RPMI7951 (cell line): ENCODE measurements at regions not wholly inside any gene's neighbourhood (a gene's known extent, or its start where the extent isn't known, plus 50 kb on each side); places are given as distances from the start of the nearest gene placed in this dataset.

Experiments
- DNase-seq: peaks from one replicate; pipeline ENCODE4 v3.0.0-alpha.2; 2012; ENCODE audit warnings: low read depth

DNA sequence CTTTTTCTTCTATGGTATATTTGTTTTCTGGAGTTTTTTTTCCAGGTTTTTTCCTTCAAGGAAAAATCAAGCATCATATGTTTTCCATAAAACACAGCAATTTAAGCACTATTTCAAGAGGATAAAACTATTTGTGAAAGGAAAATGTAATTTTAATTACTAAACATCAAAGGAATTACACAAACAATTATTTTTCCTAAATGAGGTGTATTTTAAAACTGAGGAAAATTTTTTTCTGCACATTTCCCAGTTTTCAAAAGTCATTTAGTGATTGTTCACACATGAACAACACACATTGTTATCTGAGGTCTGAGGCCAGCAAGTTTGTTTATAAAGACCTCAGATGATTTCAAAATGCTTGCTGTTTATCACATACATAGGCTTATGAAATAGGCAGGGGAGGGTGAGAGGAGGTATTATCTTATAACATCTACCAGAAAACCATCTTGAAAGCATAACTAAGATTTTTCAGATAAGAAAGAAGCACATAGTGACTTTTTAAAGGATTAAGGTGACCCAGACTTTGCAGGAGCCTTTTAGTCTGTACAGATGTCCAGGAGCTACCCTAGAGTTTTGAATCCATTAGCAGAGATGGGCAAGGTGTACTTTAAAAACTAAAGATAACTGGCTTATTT, 381.6 kb downstream of the GJA1 start:
- peak; percentile 41 for DNase-seq

DNA sequence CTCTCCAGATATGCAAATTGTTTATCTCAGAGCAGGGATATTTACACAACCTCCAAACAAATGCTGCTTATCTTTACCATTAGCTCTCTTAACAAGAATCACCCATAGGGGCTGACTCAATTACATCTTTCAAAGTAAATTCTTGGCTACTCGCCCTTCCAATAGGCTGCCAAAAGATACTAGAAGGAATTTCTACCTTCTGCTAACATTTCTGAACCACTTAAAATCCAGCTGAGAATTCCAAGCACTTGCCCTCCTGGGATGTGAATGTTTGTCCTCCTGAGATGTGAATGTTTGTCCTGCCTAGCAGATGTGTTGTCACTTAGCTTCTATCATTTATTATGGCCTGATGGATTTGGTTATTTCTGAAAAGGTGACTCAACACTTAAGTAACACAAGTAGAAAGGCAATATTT, 388.0 kb downstream of the GJA1 start:
- DNase-seq = peak; percentile 51

- DNase-seq = peak; percentile 89
These were observed 390.8 kb downstream of the GJA1 start for GRCh38 chr6:121826156-121826810.

DNA sequence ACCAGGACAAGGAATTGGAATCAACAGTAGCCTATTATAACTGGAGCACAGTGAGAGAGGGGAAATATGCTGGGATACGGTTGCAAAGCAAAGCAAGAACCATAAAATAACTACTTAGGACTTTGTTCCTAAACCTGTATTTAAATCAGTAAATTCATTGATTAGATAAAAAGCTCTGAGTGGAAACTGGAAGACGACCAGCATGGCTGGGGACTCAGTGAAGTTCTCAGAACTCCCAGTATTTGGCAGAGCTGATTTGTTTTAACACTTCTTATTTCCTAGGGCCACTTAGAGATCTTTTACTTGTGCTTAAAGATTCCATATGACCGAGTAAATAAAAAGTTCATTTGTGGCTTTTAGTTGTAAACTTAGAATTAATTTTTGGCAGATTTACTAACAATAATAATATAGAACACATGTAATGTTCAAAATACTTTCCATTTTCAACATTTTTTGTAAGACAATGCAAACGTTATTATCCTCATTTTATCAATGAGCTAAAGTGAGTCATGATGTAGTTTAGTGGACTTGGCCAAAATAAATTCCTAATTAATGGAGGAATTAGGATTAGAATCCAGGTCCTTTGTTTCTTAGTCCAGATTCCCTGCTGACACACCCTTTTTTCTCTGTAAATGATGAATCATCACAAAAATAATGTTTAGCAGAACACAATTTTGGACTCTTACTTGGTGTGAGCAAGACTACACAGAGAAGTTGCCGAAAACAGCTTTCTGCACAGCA, 392.9 kb downstream of the GJA1 start:
- DNase-seq = no peak

DNA sequence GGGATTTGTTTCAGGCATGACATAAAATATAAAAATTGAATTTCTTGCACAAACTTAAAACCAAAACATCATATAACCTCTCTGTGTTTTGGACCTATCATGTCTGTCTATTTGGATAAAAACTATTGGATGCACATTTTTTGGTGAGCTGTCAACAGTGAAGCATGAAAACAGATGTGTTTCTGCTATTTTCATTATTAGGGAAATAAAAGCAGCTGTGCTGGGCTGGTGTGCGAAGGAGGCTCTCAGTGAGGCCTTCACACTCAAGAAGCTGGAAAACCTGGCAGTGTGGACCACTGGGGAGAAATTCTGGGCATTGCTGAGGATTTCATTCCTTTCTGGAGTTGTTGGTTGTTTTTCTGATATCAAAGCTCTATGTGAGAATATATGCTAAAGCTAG, 395.3 kb downstream of the GJA1 start:
- no peak for DNase-seq

DNA sequence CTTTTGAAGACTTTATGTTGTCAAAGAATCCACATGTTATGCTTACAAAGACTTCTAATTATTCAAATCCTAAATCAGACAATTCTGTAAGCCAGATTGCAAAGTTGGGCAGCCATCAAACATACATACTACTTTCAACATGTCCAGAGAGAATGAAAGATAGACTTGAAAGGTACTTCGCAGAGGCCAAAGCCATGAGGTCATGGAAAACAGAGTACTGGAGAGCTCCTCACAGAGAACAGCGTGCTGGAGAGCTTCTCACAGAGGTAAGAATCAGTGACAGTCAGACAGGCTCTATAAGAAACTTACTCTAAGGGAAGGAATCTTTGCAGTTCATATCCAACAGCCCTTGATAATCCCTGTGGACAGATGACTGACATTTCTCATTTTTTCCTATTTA, 400.2 kb downstream of the GJA1 start:
- no peak for DNase-seq

DNA sequence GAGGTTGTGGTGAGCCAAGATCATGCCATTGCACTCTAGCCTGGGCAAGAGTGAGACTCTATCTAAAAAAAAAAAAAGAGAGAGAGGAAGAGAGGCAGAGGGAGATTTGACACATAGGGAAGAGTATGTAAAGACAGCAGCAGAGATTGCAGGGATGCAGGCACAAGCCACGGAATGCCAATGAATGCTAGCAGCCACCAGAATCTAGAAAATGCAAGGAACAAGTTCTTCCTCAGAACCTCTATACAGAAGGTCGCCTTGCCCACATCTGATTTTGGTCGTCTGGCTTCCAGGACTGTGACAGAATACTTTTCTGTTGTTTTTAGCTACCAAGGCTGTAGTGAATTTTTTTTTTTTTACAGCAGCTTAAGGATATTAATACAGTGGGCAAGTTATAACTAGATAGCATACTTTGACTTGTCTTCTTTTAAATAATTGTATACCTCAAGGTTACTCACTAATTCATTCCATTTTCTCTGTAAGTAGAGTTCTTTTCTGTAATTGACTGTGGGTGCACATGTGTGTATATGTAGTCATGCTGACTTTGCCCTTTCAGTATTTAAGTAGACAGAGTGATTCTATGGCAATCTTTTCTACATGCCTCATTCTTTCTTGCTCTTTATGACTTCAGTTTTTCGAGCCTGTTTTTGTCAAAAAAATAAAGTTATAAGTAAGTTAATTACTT, 402.2 kb downstream of the GJA1 start:
- DNase-seq = no peak

GRCh38 chr6:121838842-121839241, 403.4 kb downstream of the GJA1 start:
- peak; percentile 95 for DNase-seq

GRCh38 chr6:121839896-121840295, 404.4 kb downstream of the GJA1 start:
- DNase-seq = no peak

DNA sequence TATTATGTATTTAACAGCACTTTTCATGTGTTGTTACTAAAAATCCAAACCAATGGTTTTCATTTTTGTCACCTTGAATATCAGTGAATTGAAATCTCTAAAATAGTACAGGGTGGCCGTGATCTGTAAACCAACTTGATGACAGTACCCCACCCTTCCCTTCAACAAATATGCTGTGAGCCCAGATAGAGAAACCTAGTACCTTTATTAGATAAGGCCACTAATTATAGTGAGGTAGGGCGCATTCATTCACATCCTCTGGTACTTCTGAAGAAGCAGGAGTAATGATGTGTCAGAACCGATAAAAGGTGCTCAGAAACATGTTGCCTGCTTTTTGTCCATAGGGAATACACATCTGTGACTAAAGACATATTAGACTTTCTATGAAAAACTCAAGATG, 409.5 kb downstream of the GJA1 start:
- DNase-seq = no peak

DNA sequence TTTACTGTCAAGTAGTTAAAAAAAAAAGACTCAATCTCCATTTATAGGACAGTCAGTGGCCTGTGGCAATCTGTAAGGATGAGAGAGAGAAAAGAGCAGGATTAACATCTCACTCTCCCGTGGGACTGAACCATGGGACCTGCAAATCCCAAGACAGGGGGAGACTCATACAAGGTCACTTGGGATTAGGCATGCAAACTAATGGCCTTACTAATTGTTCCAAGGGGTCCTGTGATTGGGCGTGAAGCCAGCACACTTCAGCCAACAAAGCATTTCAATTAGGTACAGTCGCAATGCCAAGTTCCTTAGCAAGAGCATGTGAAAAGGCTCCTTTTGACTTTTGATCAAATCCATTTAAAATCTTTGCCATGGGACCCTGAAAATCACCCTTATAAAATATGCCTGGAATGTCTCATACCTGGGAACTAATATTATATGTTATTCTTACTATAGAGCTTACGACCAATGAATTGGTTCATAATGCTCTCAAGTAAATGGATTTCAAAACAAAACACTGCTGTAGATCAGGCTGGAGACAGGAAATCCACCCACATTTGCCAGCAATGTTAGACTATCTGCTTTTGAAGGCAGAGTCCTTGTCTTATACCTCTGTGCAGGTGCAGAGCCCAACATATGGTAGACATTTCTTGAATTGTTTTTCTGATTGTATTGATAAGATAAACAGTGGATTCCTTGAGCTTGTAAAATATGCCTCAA, 412.5 kb downstream of the GJA1 start:
- DNase-seq = no peak

- DNase-seq = no peak
These were observed 413.2 kb downstream of the GJA1 start for GRCh38 chr6:121848523-121849255.

GRCh38 chr6:121849477-121849876, 414.0 kb downstream of the GJA1 start:
- peak; percentile 74 for DNase-seq

- DNase-seq = peak; percentile 30
These were observed 415.6 kb downstream of the GJA1 start for GRCh38 chr6:121851056-121851455.

- DNase-seq = no peak
These were observed 418.2 kb downstream of the GJA1 start for GRCh38 chr6:121853686-121854085.

DNA sequence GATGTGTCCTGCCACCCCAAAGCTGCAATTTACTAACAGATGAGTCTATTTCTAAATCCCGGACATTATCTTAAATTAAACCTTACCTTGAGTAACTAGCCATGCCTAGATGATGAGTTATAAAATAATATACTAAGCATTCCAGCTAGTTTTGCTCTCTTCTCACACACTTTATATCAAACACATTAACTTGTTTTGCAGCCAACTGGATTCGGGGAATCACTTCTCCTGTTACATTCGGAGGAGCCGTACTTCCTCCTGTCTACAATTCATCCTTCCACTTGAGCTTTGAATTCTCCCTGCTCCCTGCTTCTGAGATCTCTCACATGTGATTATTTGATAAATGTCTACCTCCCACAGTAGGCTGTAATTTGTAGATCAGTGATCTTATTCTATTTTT, 420.1 kb downstream of the GJA1 start:
- no peak for DNase-seq

GRCh38 chr6:121856296-121856695, 420.9 kb downstream of the GJA1 start:
- peak; percentile 24 for DNase-seq

- DNase-seq = peak; percentile 33
These were observed 422.1 kb downstream of the GJA1 start for GRCh38 chr6:121857551-121857950.

- peak; percentile 39 for DNase-seq
These were observed 422.9 kb downstream of the GJA1 start for GRCh38 chr6:121858310-121858709.

DNA sequence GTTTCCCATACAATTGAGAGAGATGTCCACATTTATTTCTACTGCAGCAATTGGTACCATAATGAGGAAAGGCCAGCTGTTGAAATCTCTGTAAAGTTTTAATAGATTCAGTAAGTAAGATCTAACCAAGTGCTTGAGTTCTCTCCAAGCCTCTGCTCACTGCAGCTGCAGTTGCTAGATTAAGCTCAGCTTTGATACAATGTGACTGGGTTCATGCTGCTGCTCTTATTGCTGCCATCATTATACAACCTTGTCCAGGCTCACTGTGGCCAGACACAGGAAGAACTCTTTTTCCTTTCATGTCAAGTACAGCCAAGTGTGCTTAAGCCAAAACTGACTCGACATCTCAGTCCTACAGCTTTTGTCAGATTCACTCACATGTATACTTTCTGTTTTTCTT, 423.5 kb downstream of the GJA1 start:
- no peak for DNase-seq

- no peak for DNase-seq
These were observed 430.4 kb downstream of the GJA1 start for GRCh38 chr6:121865811-121866210.
